ENCODE measurements at regions not wholly inside any gene's neighbourhood (a gene's known extent, or its start where the extent isn't known, plus 50 kb on each side); places are given as distances from the start of the nearest gene placed in this dataset.

DNA sequence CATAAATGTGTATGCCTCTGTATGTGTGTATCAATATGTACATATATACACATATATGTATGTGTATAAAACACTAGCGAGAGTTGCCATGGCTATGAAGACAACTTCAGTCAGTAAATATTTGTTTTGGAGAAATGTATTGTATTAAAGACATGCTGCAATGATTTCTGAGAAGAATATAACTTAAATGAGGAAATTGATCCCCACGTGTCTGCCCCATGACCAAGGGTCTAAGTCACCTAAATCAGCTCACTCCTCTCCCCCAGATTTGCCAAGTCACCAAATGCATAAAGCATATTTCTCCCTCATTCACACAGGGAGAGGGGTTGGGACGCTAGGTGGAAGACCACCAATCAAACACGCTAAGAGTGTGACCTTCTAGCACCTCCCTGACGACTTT lies 58.3 kb upstream of the LYST start:
- no peaks in the 10 kb centered on the region for H3K36me3 ChIP-seq (ENCODE audit: insufficient read depth, low read length)
- peaks cover 20% of the 10 kb centered on the region for H3K4me1 ChIP-seq (ENCODE audit: insufficient read depth, low read length)
- H3K9me3 Mint-ChIP-seq: no peaks in the 10 kb centered on the region
- H3K36me3 Mint-ChIP-seq: no peaks in the 10 kb centered on the region
- H3K4me1 Mint-ChIP-seq: peaks cover 33 to 47% (median 35%) of the 10 kb centered on the region in 3 donors
- peak overlapping the region in 4 of 8 donors; percentile 23 to 85 (median 55) for H3K27ac Mint-ChIP-seq
- no peak for DNase-seq
- no peaks in the 10 kb centered on the region for H3K9me3 ChIP-seq (ENCODE audit: low read length)
- H3K27me3 Mint-ChIP-seq: no peaks in the 10 kb centered on the region
- no peak overlapping the region for H3K4me3 ChIP-seq (ENCODE audit: low read length)
- H3K27ac ChIP-seq (ENCODE audit: low read depth, low read length): no peak overlapping the region
- POLR2A ChIA-PET: interaction anchor here (0.6 kb wide), 1 partner anchor 465 kb away, joined by 7 read pairs; no protein-coding TSS in a partner anchor
- no peaks in the 10 kb centered on the region for H3K27me3 ChIP-seq (ENCODE audit: insufficient read depth, low read length, poor library complexity, severe bottlenecking)
- CTCF ChIA-PET: interaction anchor here (0.6 to 1.3 kb wide), 3 partner anchors 15 to 420 kb away, joined by 3 read pairs; partner anchors contain the start of gene B3GALNT2
- H3K4me3 Mint-ChIP-seq: no peak overlapping the region

DNA sequence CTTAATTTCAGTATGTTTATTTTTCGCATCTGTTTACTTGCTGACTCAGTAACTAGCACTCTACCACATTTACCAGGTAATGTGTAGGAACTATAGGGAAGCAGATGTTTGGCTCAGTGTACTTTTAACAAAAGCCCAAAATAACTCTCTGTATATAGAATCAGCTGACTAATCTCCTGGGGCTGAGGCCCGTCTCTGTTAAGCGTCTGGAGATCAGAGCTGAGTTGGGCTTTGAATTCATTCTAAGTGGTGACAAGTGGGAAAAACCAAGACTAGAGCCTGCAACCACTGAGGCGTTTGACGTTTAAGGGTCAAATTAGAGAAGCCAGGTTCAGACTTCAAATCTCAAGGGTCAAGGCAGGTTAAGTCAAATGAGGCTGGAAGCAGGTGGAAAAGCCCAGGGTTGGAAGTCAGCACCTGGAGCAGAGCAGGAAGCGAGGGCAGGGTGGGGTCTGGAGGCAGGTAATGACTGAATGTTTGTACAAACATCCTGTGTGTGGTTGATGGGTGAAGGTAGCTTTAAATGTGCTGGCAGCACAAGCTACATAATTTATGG lies 56.8 kb upstream of the LYST start:
- no peak overlapping the region for H3K4me3 ChIP-seq (ENCODE audit: low read length)
- ChIA-PET CTCF (interaction anchor here (0.6 to 1.5 kb wide), 7 partner anchors 9 to 419 kb away, joined by 3 to 11 read pairs (median 3); partner anchors contain the start of gene B3GALNT2), POLR2A (interaction anchor here (0.6 to 1.2 kb wide), 4 partner anchors 23 to 58 kb away, joined by 3 to 7 read pairs (median 4); no protein-coding TSS in a partner anchor)
- H3K27ac ChIP-seq (ENCODE audit: low read depth, low read length): peak overlapping the region; percentile 45
- no peaks in the 10 kb centered on the region for H3K9me3 Mint-ChIP-seq
- H3K36me3 ChIP-seq (ENCODE audit: insufficient read depth, low read length): no peaks in the 10 kb centered on the region
- H3K36me3 Mint-ChIP-seq: no peaks in the 10 kb centered on the region
- peaks cover 20% of the 10 kb centered on the region for H3K4me1 ChIP-seq (ENCODE audit: insufficient read depth, low read length)
- peak in 3 of 5 donors; percentile 14 to 59 (median 40) for DNase-seq
- H3K27me3 Mint-ChIP-seq: no peaks in the 10 kb centered on the region
- H3K27me3 ChIP-seq (ENCODE audit: insufficient read depth, low read length, poor library complexity, severe bottlenecking): no peaks in the 10 kb centered on the region
- peaks cover 35 to 54% (median 37%) of the 10 kb centered on the region in 3 donors for H3K4me1 Mint-ChIP-seq
- peak overlapping the region; percentile 14 to 95 (median 90) for H3K27ac Mint-ChIP-seq
- peak overlapping the region in 6 of 7 donors; percentile 60 to 80 (median 66) for H3K4me3 Mint-ChIP-seq
- no peaks in the 10 kb centered on the region for H3K9me3 ChIP-seq (ENCODE audit: low read length)

DNA sequence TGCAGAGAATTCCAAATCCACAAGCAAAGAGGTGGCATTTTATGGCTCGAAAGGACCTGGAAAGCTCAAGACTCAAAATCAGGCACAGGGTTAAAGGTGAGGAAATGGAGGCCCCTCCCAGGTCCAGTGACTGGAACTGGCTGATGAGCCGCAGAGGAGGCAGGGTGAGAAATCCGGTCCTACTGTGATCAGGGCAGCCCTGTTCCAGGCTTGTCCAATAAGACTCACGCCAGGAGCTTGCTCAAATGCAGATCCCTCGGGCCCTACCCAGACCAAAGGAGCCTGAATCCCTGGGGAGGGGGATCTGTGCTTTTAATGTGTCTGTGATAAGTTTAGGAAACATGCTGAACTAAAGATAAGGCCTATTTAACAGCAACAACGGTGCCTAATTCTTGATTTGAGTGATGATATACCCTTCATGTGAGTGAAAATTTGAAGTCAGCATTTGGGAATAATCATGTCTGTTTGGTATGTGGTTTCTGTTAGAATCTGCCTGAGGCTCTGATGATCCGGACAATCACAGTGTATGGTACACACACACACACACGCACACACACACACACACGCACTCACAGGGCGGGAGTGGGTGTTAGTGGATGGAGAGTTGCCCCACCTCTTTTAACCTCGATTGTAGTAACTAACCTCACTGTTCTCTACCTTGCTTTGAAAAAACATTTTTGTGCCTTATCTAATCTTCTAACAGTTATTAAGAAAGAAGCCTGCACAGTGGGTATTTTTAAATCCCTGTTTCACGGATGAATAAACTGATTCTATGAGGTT lies 54.1 kb upstream of the LYST start:
- no peaks in the 10 kb centered on the region for H3K36me3 ChIP-seq (ENCODE audit: insufficient read depth, low read length)
- no peaks in the 10 kb centered on the region for H3K9me3 ChIP-seq (ENCODE audit: low read length)
- ChIA-PET CTCF (no interaction called here), POLR2A (no interaction called here)
- H3K4me1 Mint-ChIP-seq: peaks cover 40 to 68% (median 47%) of the 10 kb centered on the region in 3 donors
- H3K4me3 Mint-ChIP-seq: no peak overlapping the region
- H3K27ac Mint-ChIP-seq: peak overlapping the region in 4 of 8 donors; percentile 6 to 71 (median 45)
- H3K4me1 ChIP-seq (ENCODE audit: insufficient read depth, low read length): peaks cover 27% of the 10 kb centered on the region
- no peak overlapping the region for H3K27ac ChIP-seq (ENCODE audit: low read depth, low read length)
- no peaks in the 10 kb centered on the region for H3K27me3 Mint-ChIP-seq
- no peaks in the 10 kb centered on the region for H3K27me3 ChIP-seq (ENCODE audit: insufficient read depth, low read length, poor library complexity, severe bottlenecking)
- H3K36me3 Mint-ChIP-seq: no peaks in the 10 kb centered on the region
- no peaks in the 10 kb centered on the region for H3K9me3 Mint-ChIP-seq
- DNase-seq: no peak
- H3K4me3 ChIP-seq (ENCODE audit: low read length): no peak overlapping the region

DNA sequence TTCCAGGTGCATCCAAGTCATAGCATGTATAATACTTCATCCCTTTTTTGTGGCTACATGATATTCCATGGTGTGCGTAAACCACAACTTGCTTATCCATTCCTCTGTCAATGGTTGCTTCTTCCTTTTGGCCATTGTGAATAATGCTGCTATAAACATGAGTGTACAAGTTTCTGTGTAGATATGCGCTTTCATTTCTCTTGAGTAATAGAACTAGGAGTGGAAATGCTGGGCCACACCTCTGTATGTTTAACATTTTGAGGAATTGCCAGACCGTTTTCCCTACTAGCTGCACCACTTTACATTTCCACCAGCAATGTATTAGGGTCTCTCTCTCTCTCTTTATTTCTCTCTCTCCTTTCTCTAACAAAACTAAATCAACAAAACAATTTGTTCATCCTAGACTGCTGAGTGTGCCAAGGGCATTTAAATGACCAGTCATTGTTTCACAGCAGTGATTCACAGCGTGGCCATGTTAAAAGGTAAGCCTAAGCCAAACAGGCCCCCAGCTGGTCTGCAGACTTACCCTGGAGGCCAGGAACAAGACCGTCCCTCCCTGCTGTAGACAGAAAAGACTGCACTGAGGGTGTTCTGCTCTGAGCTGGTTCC lies 53.2 kb upstream of the LYST start:
- Mint-ChIP-seq H3K4me1 (peaks cover 37 to 65% (median 47%) of the 10 kb centered on the region in 3 donors), H3K9me3 (no peaks in the 10 kb centered on the region), H3K36me3 (no peaks in the 10 kb centered on the region), H3K4me3 (no peak overlapping the region), H3K27ac (peak overlapping the region in 4 of 8 donors; percentile 0 to 43 (median 10)), H3K27me3 (no peaks in the 10 kb centered on the region)
- no peak overlapping the region for H3K4me3 ChIP-seq (ENCODE audit: low read length)
- H3K4me1 ChIP-seq (ENCODE audit: insufficient read depth, low read length): peaks cover 27% of the 10 kb centered on the region
- no peak for DNase-seq
- H3K27me3 ChIP-seq (ENCODE audit: insufficient read depth, low read length, poor library complexity, severe bottlenecking): no peaks in the 10 kb centered on the region
- H3K36me3 ChIP-seq (ENCODE audit: insufficient read depth, low read length): no peaks in the 10 kb centered on the region
- ChIA-PET POLR2A (no interaction called here), CTCF (no interaction called here)
- no peaks in the 10 kb centered on the region for H3K9me3 ChIP-seq (ENCODE audit: low read length)
- no peak overlapping the region for H3K27ac ChIP-seq (ENCODE audit: low read depth, low read length)

DNA sequence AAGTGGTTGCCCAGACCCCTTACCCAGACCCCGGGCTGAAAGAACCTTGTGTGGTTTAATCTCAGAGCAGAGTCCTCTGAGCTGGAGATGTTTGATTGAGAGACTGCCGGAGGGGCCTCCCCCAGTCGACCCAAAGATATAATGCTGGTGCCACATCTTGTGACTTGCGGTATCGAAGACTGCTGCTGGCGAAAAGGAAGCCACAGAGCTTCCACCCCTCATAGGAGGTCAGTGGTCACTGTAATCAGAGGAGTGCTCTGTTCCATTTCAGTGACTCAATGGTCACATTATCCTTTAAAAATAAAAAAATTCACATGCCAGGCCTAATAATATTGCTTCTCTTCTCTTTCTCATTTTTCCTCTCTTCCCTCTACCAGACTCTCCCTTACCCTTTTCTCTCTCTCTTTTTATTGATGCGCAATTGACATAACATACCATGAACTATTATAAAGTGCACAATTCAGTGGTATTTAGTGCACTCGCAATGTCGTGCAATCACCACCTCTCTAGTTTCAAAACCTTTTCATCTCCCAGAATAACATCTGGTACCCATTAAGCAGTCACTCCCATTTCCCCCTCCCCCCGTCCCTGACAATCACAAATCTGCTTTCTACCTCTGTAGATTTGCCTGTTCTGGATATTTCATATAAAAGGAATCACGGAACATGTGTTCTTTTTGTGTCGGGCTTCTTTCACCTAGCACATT lies 52.6 kb upstream of the LYST start:
- ChIA-PET POLR2A (no interaction called here), CTCF (interaction anchor here (1.2 to 3.4 kb wide), 2 partner anchors 52 to 53 kb away, joined by 3 to 19 read pairs; partner anchors contain the start of gene LYST)
- Mint-ChIP-seq H3K4me1 (peaks cover 31 to 60% (median 44%) of the 10 kb centered on the region in 3 donors), H3K4me3 (peak overlapping the region in 1 of 7 donors; percentile 54), H3K27me3 (no peaks in the 10 kb centered on the region), H3K27ac (peak overlapping the region in 3 of 8 donors; percentile 15 to 37 (median 28)), H3K9me3 (no peaks in the 10 kb centered on the region), H3K36me3 (no peaks in the 10 kb centered on the region)
- no peak for DNase-seq
- Histone ChIP-seq H3K4me3 (ENCODE audit: low read length) (no peak overlapping the region), H3K36me3 (ENCODE audit: insufficient read depth, low read length) (no peaks in the 10 kb centered on the region), H3K27me3 (ENCODE audit: insufficient read depth, low read length, poor library complexity, severe bottlenecking) (no peaks in the 10 kb centered on the region), H3K4me1 (ENCODE audit: insufficient read depth, low read length) (peaks cover 23% of the 10 kb centered on the region), H3K9me3 (ENCODE audit: low read length) (no peaks in the 10 kb centered on the region), H3K27ac (ENCODE audit: low read depth, low read length) (no peak overlapping the region)

DNA sequence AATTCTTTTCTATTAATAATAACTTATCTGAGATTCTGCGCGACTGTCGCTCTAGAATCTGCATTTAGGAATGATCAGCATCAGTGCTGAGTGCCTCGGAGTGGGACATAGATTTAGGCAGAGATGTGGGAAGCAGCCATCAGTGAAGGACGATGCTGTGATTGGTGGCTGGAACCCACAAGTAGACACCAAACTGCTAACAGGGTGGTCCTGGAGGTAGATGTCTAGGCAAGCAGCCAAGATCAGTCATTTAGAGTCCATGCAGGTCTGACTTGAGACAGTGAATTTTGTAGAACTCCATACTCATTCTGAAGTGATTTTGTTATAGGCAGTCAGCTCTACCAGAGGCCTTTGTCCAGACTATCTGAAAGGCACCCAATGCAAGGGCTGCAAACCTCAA lies 51.8 kb upstream of the LYST start:
- H3K4me3 ChIP-seq (ENCODE audit: low read length): no peak overlapping the region
- POLR2A ChIA-PET: no interaction called here
- H3K27me3 Mint-ChIP-seq: peaks cover 0 to 2% of the 10 kb centered on the region in 2 donors
- no peaks in the 10 kb centered on the region for H3K9me3 Mint-ChIP-seq
- H3K4me3 Mint-ChIP-seq: no peak overlapping the region
- peaks cover 22 to 52% (median 35%) of the 10 kb centered on the region in 3 donors for H3K4me1 Mint-ChIP-seq
- peaks cover 15% of the 10 kb centered on the region for H3K4me1 ChIP-seq (ENCODE audit: insufficient read depth, low read length)
- H3K27ac Mint-ChIP-seq: peak overlapping the region in 3 of 8 donors; percentile 24 to 58 (median 42)
- H3K27me3 ChIP-seq (ENCODE audit: insufficient read depth, low read length, poor library complexity, severe bottlenecking): no peaks in the 10 kb centered on the region
- no peak for DNase-seq
- no peaks in the 10 kb centered on the region for H3K9me3 ChIP-seq (ENCODE audit: low read length)
- H3K36me3 ChIP-seq (ENCODE audit: insufficient read depth, low read length): no peaks in the 10 kb centered on the region
- no peak overlapping the region for H3K27ac ChIP-seq (ENCODE audit: low read depth, low read length)
- H3K36me3 Mint-ChIP-seq: no peaks in the 10 kb centered on the region
- CTCF ChIA-PET: interaction anchor here (1.2 to 3.4 kb wide), 2 partner anchors 52 to 53 kb away, joined by 3 to 19 read pairs; partner anchors contain the start of gene LYST

DNA sequence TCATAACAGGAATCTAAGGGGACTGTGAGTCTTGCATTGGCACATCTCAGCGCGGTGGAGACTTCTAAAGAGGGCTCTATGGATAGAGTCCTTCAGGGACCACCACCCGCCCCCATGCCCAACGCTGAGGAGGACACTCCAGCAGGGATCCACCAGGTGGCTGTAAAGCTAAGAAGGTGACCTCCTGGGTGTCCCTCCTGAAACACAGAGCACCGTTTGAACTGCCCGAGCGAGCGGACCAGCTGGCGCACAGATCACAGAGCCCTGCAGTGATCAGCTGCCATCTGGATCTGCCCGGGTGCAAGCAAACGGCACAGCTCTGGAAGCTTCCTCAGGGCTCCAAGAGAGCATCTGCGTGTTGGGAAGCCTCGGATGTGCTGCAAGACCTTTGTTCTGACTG lies 51.3 kb upstream of the LYST start:
- DNase-seq: no peak
- Histone ChIP-seq H3K36me3 (ENCODE audit: insufficient read depth, low read length) (no peaks in the 10 kb centered on the region), H3K27me3 (ENCODE audit: insufficient read depth, low read length, poor library complexity, severe bottlenecking) (no peaks in the 10 kb centered on the region), H3K4me1 (ENCODE audit: insufficient read depth, low read length) (peaks cover 10% of the 10 kb centered on the region), H3K27ac (ENCODE audit: low read depth, low read length) (no peak overlapping the region), H3K4me3 (ENCODE audit: low read length) (no peak overlapping the region), H3K9me3 (ENCODE audit: low read length) (no peaks in the 10 kb centered on the region)
- H3K4me1 Mint-ChIP-seq: peaks cover 18 to 48% (median 31%) of the 10 kb centered on the region in 3 donors
- H3K36me3 Mint-ChIP-seq: no peaks in the 10 kb centered on the region
- POLR2A ChIA-PET: interaction anchor here (1.0 kb wide), 1 partner anchor 414 kb away, joined by 3 read pairs; the partner anchor contains the start of gene B3GALNT2
- CTCF ChIA-PET: interaction anchor here (1.2 to 3.4 kb wide), 5 partner anchors 13 to 54 kb away, joined by 3 to 19 read pairs (median 4); partner anchors contain the start of gene LYST
- H3K4me3 Mint-ChIP-seq: no peak overlapping the region
- H3K9me3 Mint-ChIP-seq: no peaks in the 10 kb centered on the region
- no peak overlapping the region for H3K27ac Mint-ChIP-seq
- peaks cover 0 to 4% of the 10 kb centered on the region in 2 donors for H3K27me3 Mint-ChIP-seq
